Endothelial cell of umbilical vein (primary cell): ENCODE measurements at regions not wholly inside any gene's neighbourhood (a gene's known extent, or its start where the extent isn't known, plus 50 kb on each side); places are given as distances from the start of the nearest gene placed in this dataset.

Experiments
- BruUV-seq: library from RNA; stranded (reverse); fragments of 400-500 nt; replicated peaks from 2 replicates; lab custom pipeline; 2021; lab: Mats Ljungman, UMichigan
- CTCF ChIA-PET: fragments of 300-600, 350-600 bp; sonication (Branson Sonifier 250); formaldehyde crosslinking; loops from one replicate; lab custom pipeline; 2021; ENCODE audit warnings: antibody characterized with exemption, inconsistent platforms; lab: Charles Lee
- POLR2A ChIA-PET: fragments of 300-600, 350-600 bp; sonication (Branson Sonifier 250); formaldehyde crosslinking; loops from one replicate; lab custom pipeline; 2021; ENCODE audit warnings: antibody characterized with exemption, inconsistent platforms; lab: Charles Lee
- DNase-seq: peaks from one replicate; pipeline ENCODE4 v3.0.0-alpha.2; 2011; ENCODE audit warnings: low read depth, low spot score
- FAIRE-seq: peaks from 2 replicates; lab custom pipeline; 2011; peaks lifted over from hg19 to GRCh38; lab: Jason Lieb, UNC
- H2AFZ ChIP-seq: 2 replicates; pipeline ENCODE4 v1.6.0; 2012; ENCODE audit warnings: low read depth, low read length, control low read depth, inconsistent platforms
- H3K27ac ChIP-seq: 2 replicates; pipeline ENCODE4 v1.5.1; 2011; ENCODE audit warnings: low read depth, mild to moderate bottlenecking, control low read depth, low read length, moderate library complexity; ENCODE audit not compliant: insufficient read depth
- H3K27me3 ChIP-seq, 2 experiments: 2 replicates each; pipeline versions ENCODE4 v1.6.0 to v1.6.1; 2011; ENCODE audit warnings: low read length in 2 of 2, mixed read lengths in 1 of 2; ENCODE audit not compliant: control insufficient read depth in 2 of 2, insufficient read depth in 2 of 2
- H3K36me3 ChIP-seq, 2 experiments: 2 replicates in 1 of 2; 3 replicates in 1 of 2; pipeline ENCODE4 v1.5.1; 2011; ENCODE audit warnings: low read length in 2 of 2, mild to moderate bottlenecking in 1 of 2, moderate library complexity in 1 of 2; ENCODE audit not compliant: control insufficient read depth in 2 of 2, insufficient read depth in 2 of 2; ENCODE audit errors: extremely low read depth in 1 of 2
- H3K4me1 ChIP-seq: 3 replicates; pipeline ENCODE4 v1.5.1; 2011; ENCODE audit warnings: mild to moderate bottlenecking, low read length; ENCODE audit not compliant: control insufficient read depth, insufficient read depth; ENCODE audit errors: extremely low read depth
- H3K4me2 ChIP-seq: 2 replicates; pipeline ENCODE4 v1.6.1; 2011; ENCODE audit warnings: low read length, control low read depth, mixed read lengths; ENCODE audit not compliant: insufficient read depth
- H3K4me3 ChIP-seq, 3 experiments: fragments of 200-600 bp in 1 of 3; sonication (generic), shearing (Covaris generic) in 1 of 3; replicated peaks in 1 of 3; 2 replicates each; pipeline ENCODE4 v1.5.1; 2011 to 2016; ENCODE audit warnings: control low read depth in 3 of 3, low read length in 3 of 3, mild to moderate bottlenecking in 2 of 3, inconsistent platforms in 1 of 3, low read depth in 1 of 3, moderate library complexity in 1 of 3; ENCODE audit not compliant: insufficient read depth in 1 of 3
- H3K79me2 ChIP-seq: 2 replicates; pipeline ENCODE4 v1.6.0; 2012; ENCODE audit warnings: low read length, inconsistent platforms; ENCODE audit not compliant: control insufficient read depth, insufficient read depth
- H3K9ac ChIP-seq: replicated peaks from 2 replicates; pipeline ENCODE3; 2011; ENCODE audit warnings: low read length, control low read depth; ENCODE audit not compliant: insufficient read depth; ENCODE audit errors: extremely low read depth
- H3K9me1 ChIP-seq: replicated peaks from 3 replicates; pipeline ENCODE4 v1.6.0; 2011; ENCODE audit warnings: mild to moderate bottlenecking, low read length; ENCODE audit not compliant: control insufficient read depth, insufficient read depth; ENCODE audit errors: extremely low read depth
- H3K9me3 ChIP-seq: replicated peaks from 2 replicates; pipeline ENCODE4 v1.5.1; 2012; ENCODE audit warnings: low read length, inconsistent platforms; ENCODE audit not compliant: control insufficient read depth, insufficient read depth
- H4K20me1 ChIP-seq: replicated peaks from 2 replicates; pipeline ENCODE3; 2011; ENCODE audit warnings: mild to moderate bottlenecking, low read length; ENCODE audit not compliant: control insufficient read depth, insufficient read depth; ENCODE audit errors: extremely low read depth
- EZH2 ChIP-seq: IDR thresholded peaks from 2 replicates; pipeline ENCODE4 v1.6.1; 2012; ENCODE audit warnings: borderline replicate concordance, low read depth, mild to moderate bottlenecking, moderate library complexity, low read length, inconsistent platforms; ENCODE audit not compliant: severe bottlenecking
- FOS ChIP-seq: IDR thresholded peaks from 2 replicates; pipeline ENCODE4 v1.6.1; 2011; ENCODE audit warnings: mild to moderate bottlenecking, low read length, moderate library complexity, borderline replicate concordance; ENCODE audit not compliant: insufficient read depth
- GATA2 ChIP-seq: IDR thresholded peaks from 2 replicates; pipeline ENCODE4 v1.7.0; 2011; ENCODE audit warnings: low read depth, mild to moderate bottlenecking, moderate library complexity, mixed read lengths, low read length; ENCODE audit not compliant: insufficient read length, insufficient read depth
- JUN ChIP-seq: IDR thresholded peaks from 2 replicates; pipeline ENCODE4 v1.6.1; 2011; ENCODE audit warnings: borderline replicate concordance, low read depth; ENCODE audit not compliant: insufficient read length, insufficient read depth
- MYC ChIP-seq: IDR thresholded peaks from one replicate; pipeline ENCODE4 v1.6.1; 2011; ENCODE audit warnings: mild to moderate bottlenecking, low read depth, low read length
- POLR2A ChIP-seq: IDR thresholded peaks from 2 replicates; pipeline ENCODE4 v1.6.1; 2012; ENCODE audit warnings: low read depth, mild to moderate bottlenecking, control low read depth, low read length
- POLR2AphosphoS5 ChIP-seq: IDR thresholded peaks from 2 replicates; pipeline ENCODE4 v1.6.1; 2012; ENCODE audit warnings: low read depth, mild to moderate bottlenecking, control low read depth, low read length, moderate library complexity; ENCODE audit not compliant: insufficient read depth
- dilution Hi-C: fragments of 300-500 bp; cut with MboI; formaldehyde crosslinking; loops from one replicate; pipeline ENCODE4 v1.15.0; 2019; ENCODE audit warnings: low sequenced_read_pairs; ENCODE audit not compliant: extremely low pct_ligation_motif_present
- intact Hi-C: fragments of 100-400 bp; cut with micrococcal nuclease; formaldehyde crosslinking; loops from one replicate; pipeline ENCODE4 v1.10.0; 2022
- TF ChIP-seq, protein P1 (sequence below): IDR thresholded peaks from 2 replicates; pipeline ENCODE4 v1.6.1; 2011; ENCODE audit not compliant: insufficient read depth, insufficient read length
- TF ChIP-seq, protein P2 (sequence below), 2 donors: IDR thresholded peaks; 1 replicate in 1 of 2; 2 replicates in 1 of 2; pipeline ENCODE4 v1.5.1; 2011; ENCODE audit warnings: low read length in 2 of 2, mild to moderate bottlenecking in 2 of 2, moderate library complexity in 2 of 2, control low read depth in 1 of 2, inconsistent platforms in 1 of 2, low read depth in 1 of 2; ENCODE audit not compliant: insufficient read depth in 1 of 2; ENCODE audit errors: extremely low read depth in 1 of 2

DNA sequence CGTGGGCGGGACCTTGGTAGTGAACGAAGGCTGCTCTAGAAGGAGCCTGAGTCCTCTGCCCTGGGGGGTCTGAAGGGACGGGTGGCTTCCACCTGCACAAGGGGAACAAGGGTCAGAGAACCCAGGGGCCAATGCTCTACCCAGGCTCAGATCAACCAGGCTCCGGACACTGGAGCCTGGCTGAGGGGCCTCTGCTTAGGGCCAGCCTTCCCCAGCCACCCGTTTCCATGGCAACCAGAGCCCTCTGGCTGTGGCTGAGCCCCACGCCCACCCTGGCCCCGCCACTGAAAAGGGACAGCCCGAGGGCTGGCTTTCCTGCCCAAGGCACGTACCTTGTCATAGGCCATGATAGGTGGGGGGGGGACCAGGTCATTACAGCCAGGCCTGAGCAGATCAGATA is 724.6 kb downstream of the PTPRU start:
- Histone ChIP-seq H3K4me2 (no peak overlapping the region), H3K4me1 (no peaks in the 10 kb centered on the region), H3K27ac (no peak overlapping the region), H3K36me3 (no peaks in the 10 kb centered on the region), H3K9ac (no peak overlapping the region), H3K4me3 (no peak overlapping the region), H3K9me3 (no peaks in the 10 kb centered on the region), H3K79me2 (no peaks in the 10 kb centered on the region), H3K27me3 (no peaks in the 10 kb centered on the region), H4K20me1 (no peaks in the 10 kb centered on the region), H3K9me1 (no peaks in the 10 kb centered on the region), H2AFZ (no peak overlapping the region)
- DNase-seq, result no peak
- dilution Hi-C loops (no loop called here), intact Hi-C loops (no loop called here)
- ChIA-PET CTCF (no interaction called here), POLR2A (no interaction called here)
- TF ChIP-seq FOS (no peak), POLR2AphosphoS5 (no peak), POLR2A (no peak), JUN (no peak), EZH2 (no peak), MYC (no peak), GATA2 (no peak)
- TF ChIP-seq, protein P1, sequence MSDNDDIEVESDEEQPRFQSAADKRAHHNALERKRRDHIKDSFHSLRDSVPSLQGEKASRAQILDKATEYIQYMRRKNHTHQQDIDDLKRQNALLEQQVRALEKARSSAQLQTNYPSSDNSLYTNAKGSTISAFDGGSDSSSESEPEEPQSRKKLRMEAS, result no peak
- TF ChIP-seq, protein P2, sequence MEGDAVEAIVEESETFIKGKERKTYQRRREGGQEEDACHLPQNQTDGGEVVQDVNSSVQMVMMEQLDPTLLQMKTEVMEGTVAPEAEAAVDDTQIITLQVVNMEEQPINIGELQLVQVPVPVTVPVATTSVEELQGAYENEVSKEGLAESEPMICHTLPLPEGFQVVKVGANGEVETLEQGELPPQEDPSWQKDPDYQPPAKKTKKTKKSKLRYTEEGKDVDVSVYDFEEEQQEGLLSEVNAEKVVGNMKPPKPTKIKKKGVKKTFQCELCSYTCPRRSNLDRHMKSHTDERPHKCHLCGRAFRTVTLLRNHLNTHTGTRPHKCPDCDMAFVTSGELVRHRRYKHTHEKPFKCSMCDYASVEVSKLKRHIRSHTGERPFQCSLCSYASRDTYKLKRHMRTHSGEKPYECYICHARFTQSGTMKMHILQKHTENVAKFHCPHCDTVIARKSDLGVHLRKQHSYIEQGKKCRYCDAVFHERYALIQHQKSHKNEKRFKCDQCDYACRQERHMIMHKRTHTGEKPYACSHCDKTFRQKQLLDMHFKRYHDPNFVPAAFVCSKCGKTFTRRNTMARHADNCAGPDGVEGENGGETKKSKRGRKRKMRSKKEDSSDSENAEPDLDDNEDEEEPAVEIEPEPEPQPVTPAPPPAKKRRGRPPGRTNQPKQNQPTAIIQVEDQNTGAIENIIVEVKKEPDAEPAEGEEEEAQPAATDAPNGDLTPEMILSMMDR (IDR thresholded peaks at IDR 0.05; ENCODE audit: extremely low read depth in 1 of 2, insufficient read depth in 1 of 2, low read depth in 1 of 2, low read length in 2 of 2), result no peak
- FAIRE-seq, result no peak
- BruUV-seq, result no TSS peak
